Activated gamma-delta T cell treated with Interleukin-2 at 50 U/mL for 16 hours (primary cell): ENCODE measurements at regions not wholly inside any gene's neighbourhood (a gene's known extent, or its start where the extent isn't known, plus 50 kb on each side); places are given as distances from the start of the nearest gene placed in this dataset.

Experiments used
- DNase-seq: peaks from one replicate; pipeline ENCODE4 v3.0.0-alpha.2; 2020

- no peak for DNase-seq
These were observed 178.1 kb upstream of the NRIP1 start for GRCh38 chr21:15242906-15243305.

GRCh38 chr21:15243406-15243805 lies 178.6 kb upstream of the NRIP1 start:
- no peak for DNase-seq

- DNase-seq = no peak
These were observed 182.8 kb upstream of the NRIP1 start for GRCh38 chr21:15247613-15248012.

GRCh38 chr21:15249285-15249993 lies 184.6 kb upstream of the NRIP1 start:
- no peak for DNase-seq

- DNase-seq = no peak
These were observed 185.6 kb upstream of the NRIP1 start for GRCh38 chr21:15250384-15250783.

GRCh38 chr21:15252431-15252830 lies 187.6 kb upstream of the NRIP1 start:
- DNase-seq = no peak

- DNase-seq = no peak
These were observed 189.3 kb upstream of the NRIP1 start for GRCh38 chr21:15254111-15254510.

- no peak for DNase-seq
These were observed 190.5 kb upstream of the NRIP1 start for GRCh38 chr21:15255261-15255660.

GRCh38 chr21:15255763-15256162 lies 191.0 kb upstream of the NRIP1 start:
- DNase-seq = no peak

GRCh38 chr21:15256996-15257395 lies 192.2 kb upstream of the NRIP1 start:
- no peak for DNase-seq

- DNase-seq = no peak
These were observed 192.8 kb upstream of the NRIP1 start for GRCh38 chr21:15257646-15258045.

- no peak for DNase-seq
These were observed 195.0 kb upstream of the NRIP1 start for GRCh38 chr21:15259824-15260223.

GRCh38 chr21:15260604-15261003 lies 195.8 kb upstream of the NRIP1 start:
- DNase-seq = no peak

- no peak for DNase-seq
These were observed 199.4 kb upstream of the NRIP1 start for GRCh38 chr21:15264084-15264665.

- DNase-seq = no peak
These were observed 207.4 kb upstream of the NRIP1 start for GRCh38 chr21:15272171-15272570.

GRCh38 chr21:15272591-15272990 lies 207.8 kb upstream of the NRIP1 start:
- DNase-seq = no peak

- DNase-seq = no peak
These were observed 208.4 kb upstream of the NRIP1 start for GRCh38 chr21:15273244-15273643.

- DNase-seq = no peak
These were observed 210.1 kb upstream of the NRIP1 start for GRCh38 chr21:15274701-15275485.

GRCh38 chr21:15275615-15276235 lies 210.9 kb upstream of the NRIP1 start:
- DNase-seq = no peak

GRCh38 chr21:15276243-15276642 lies 211.4 kb upstream of the NRIP1 start:
- no peak for DNase-seq

- DNase-seq = no peak
These were observed 212.7 kb upstream of the NRIP1 start for GRCh38 chr21:15277466-15277865.

- no peak for DNase-seq
These were observed 213.5 kb upstream of the NRIP1 start for GRCh38 chr21:15278279-15278678.

GRCh38 chr21:15278851-15279250 lies 214.1 kb upstream of the NRIP1 start:
- DNase-seq = no peak

GRCh38 chr21:15279482-15279881 lies 214.7 kb upstream of the NRIP1 start:
- no peak for DNase-seq
